ENCODE measurements at regions not wholly inside any gene's neighbourhood (a gene's known extent, or its start where the extent isn't known, plus 50 kb on each side); places are given as distances from the start of the nearest gene placed in this dataset.
"Not testable (repeated sequence)": the region's sequence is repeated elsewhere in the genome, so short reads cannot be mapped to it uniquely, and the experiment has no call there.

DNA sequence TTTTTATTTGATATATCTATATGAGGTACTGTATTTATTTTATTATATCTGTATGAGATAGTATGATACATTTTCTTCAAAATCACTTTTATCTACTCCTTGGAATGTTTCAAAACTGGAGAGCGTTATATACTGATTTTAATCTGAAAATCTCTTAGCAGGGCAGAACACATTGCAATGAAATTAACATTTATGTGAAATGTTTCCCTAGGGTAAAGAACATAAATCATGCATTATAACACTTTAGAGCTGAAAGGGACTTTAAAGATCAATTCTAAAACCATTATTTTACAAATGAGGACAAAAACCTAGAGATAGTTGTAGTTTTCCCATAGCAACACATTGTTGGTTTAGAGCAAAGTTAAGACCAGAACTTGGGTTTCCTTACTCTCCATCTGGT, 153.7 kb downstream of the ATOH1 start:
- peaks cover 13% of the 10 kb centered on the region for H3K9me3 Mint-ChIP-seq
- no peaks in the 10 kb centered on the region for H3K27me3 Mint-ChIP-seq
- no peaks in the 10 kb centered on the region for H3K36me3 Mint-ChIP-seq
- H3K4me1 Mint-ChIP-seq: no peaks in the 10 kb centered on the region
- no peak overlapping the region for H3K27ac Mint-ChIP-seq
- no peak overlapping the region for H3K4me3 Mint-ChIP-seq
- no peak for ATAC-seq

GRCh38 chr4:93983140-93983539, 154.6 kb downstream of the ATOH1 start:
- Mint-ChIP-seq H3K4me3 (no peak overlapping the region), H3K9me3 (peaks cover 18% of the 10 kb centered on the region), H3K36me3 (no peaks in the 10 kb centered on the region), H3K27ac (no peak overlapping the region), H3K27me3 (no peaks in the 10 kb centered on the region), H3K4me1 (no peaks in the 10 kb centered on the region)
- ATAC-seq: no peak

DNA sequence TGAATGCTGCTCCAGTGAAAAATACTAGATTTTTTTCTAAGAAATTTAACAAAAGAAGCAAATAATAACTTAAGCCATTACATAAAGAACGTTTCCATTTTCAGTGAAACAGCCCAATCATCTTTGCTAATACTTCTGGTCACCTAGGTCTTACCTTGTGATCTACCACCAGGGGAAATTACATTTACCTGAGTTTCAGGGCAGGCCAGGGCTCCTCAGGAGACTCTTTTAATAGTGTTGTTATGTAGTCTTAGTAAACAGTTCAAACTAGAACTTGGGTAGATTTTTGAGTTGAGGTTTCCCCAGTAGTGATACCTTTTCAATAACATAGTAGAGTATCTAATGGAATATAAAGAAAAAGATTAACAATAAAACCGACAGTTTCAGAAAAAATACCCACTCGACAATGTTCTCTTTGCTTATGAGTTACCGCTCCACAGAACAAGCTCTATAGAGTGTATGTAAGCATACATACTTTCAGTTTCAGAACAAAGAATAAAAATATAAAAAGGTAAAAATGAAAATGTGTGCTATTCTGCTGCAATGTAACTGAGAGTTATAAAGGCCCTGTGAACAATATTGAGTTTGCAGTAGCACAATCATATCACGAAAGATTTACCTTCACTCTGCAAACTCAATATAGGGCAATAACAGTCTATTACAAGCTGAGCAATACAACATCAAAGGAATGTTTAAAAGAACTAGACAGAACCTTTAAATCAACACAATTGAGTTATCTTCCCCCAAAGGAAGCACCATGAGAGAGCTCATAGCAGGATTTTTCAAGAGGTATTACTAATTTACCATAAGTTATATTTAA, 165.8 kb downstream of the ATOH1 start:
- no peak overlapping the region for H3K27ac Mint-ChIP-seq

GRCh38 chr4:93996895-93997294, 168.3 kb downstream of the ATOH1 start:
- Mint-ChIP-seq H3K4me3 (no peak overlapping the region), H3K27ac (no peak overlapping the region), H3K36me3 (no peaks in the 10 kb centered on the region), H3K4me1 (no peaks in the 10 kb centered on the region), H3K27me3 (no peaks in the 10 kb centered on the region), H3K9me3 (no peaks in the 10 kb centered on the region)
- no peak for ATAC-seq

More for the DNA sequence above, 165.8 kb downstream of the ATOH1 start:
- H3K9me3 Mint-ChIP-seq: no peaks in the 10 kb centered on the region
- no peaks in the 10 kb centered on the region for H3K4me1 Mint-ChIP-seq
- H3K4me3 Mint-ChIP-seq: no peak overlapping the region
- ATAC-seq: no peak
- no peaks in the 10 kb centered on the region for H3K36me3 Mint-ChIP-seq
- H3K27me3 Mint-ChIP-seq: no peaks in the 10 kb centered on the region

DNA sequence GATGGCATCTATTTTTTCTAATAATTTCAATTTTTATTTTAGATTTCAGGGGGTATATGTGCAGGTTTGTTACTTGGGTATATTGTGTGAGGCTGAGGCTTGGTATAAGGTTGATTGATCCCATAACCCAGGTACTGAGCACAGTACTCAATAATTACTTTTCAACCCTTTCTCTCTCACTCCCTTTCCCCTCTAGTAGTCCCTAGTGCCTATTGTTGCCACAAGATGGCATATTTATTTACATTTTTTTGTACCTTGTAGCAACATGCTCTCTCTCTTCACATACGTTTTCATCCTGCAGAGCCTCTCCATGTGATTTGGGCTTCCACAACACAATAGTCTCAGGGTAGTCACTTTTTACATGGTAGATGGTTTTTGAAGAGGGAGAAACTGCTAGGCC, 172.0 kb downstream of the ATOH1 start:
- no peak overlapping the region for H3K27ac Mint-ChIP-seq
- H3K4me1 Mint-ChIP-seq: no peaks in the 10 kb centered on the region
- no peaks in the 10 kb centered on the region for H3K36me3 Mint-ChIP-seq
- H3K9me3 Mint-ChIP-seq: no peaks in the 10 kb centered on the region
- no peak overlapping the region for H3K4me3 Mint-ChIP-seq
- ATAC-seq: no peak
- H3K27me3 Mint-ChIP-seq: no peaks in the 10 kb centered on the region

DNA sequence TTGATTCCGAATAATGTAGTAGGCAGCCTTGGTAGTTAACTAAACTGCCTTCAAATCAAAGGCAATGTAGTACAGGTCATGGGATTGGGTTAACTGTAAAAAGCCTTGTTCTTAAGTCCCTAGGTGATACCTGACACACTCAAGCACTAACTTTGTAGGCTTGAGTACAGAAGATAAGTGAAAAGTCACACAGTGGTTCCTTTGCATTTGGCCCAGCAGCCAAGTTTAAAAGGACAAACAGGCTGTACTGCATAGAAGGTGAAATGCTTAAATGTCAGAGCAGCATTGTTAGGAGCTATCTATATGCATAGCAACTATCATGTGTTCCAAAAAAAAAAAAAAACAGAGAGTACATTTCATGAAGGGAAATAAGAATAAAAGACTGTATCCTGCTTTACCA, 178.4 kb downstream of the ATOH1 start:
- no peaks in the 10 kb centered on the region for H3K27me3 Mint-ChIP-seq
- H3K4me1 Mint-ChIP-seq: no peaks in the 10 kb centered on the region
- no peak overlapping the region for H3K4me3 Mint-ChIP-seq
- H3K27ac Mint-ChIP-seq: no peak overlapping the region
- H3K36me3 Mint-ChIP-seq: no peaks in the 10 kb centered on the region
- H3K9me3 Mint-ChIP-seq: no peaks in the 10 kb centered on the region
- no peak for ATAC-seq

- peaks cover 5% of the 10 kb centered on the region for H3K9me3 Mint-ChIP-seq
- ATAC-seq: no peak
These were observed 182.6 kb downstream of the ATOH1 start for GRCh38 chr4:94011190-94011589.

DNA sequence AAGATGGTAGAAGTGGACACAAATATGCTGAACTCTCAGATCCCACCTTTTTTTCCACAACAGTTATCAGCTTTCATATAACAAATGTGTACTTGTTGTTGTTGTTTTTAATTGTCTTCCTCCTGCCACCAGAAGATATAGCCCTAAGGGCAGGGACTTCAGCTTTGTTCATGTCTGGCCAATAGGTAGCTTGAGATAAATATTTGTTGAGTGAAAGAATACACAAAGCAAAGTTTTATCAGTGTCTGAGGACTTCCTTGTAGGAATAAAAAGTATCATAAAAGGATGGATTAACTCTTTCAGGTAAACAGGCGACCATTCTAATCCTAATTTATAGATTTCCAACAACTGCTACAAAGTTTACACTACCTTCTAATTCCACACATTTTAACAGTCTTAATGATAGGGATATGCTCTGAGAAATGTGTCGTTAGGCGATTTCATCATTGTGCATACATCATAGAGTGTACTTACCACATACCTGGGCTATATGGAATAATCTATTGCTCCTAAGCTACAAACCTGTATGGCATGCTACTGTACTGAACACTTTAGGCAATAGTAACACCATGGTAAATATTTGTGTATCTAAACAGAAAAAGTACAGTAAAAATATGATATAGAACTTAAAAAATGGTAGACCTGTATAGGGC, 186.1 kb downstream of the ATOH1 start:
- ATAC-seq: no peak
- H3K4me1 Mint-ChIP-seq: no peaks in the 10 kb centered on the region
- no peak overlapping the region for H3K4me3 Mint-ChIP-seq
- no peak overlapping the region for H3K27ac Mint-ChIP-seq
- peaks cover 9% of the 10 kb centered on the region for H3K9me3 Mint-ChIP-seq
- H3K36me3 Mint-ChIP-seq: no peaks in the 10 kb centered on the region
- H3K27me3 Mint-ChIP-seq: no peaks in the 10 kb centered on the region

More at GRCh38 chr4:94011190-94011589, 182.6 kb downstream of the ATOH1 start:
- no peak overlapping the region for H3K27ac Mint-ChIP-seq
- no peaks in the 10 kb centered on the region for H3K27me3 Mint-ChIP-seq
- no peak overlapping the region for H3K4me3 Mint-ChIP-seq
- H3K36me3 Mint-ChIP-seq: no peaks in the 10 kb centered on the region
- no peaks in the 10 kb centered on the region for H3K4me1 Mint-ChIP-seq

GRCh38 chr4:94015956-94016355, 187.4 kb downstream of the ATOH1 start:
- H3K9me3 Mint-ChIP-seq: peaks cover 9% of the 10 kb centered on the region

GRCh38 chr4:94032754-94033153, 174.9 kb upstream of the SMARCAD1 start:
- H3K27me3 Mint-ChIP-seq: no peaks in the 10 kb centered on the region
- H3K4me3 Mint-ChIP-seq: no peak overlapping the region
- H3K27ac Mint-ChIP-seq: no peak overlapping the region
- no peaks in the 10 kb centered on the region for H3K4me1 Mint-ChIP-seq
- ATAC-seq: no peak
- no peaks in the 10 kb centered on the region for H3K36me3 Mint-ChIP-seq
- no peaks in the 10 kb centered on the region for H3K9me3 Mint-ChIP-seq

More at GRCh38 chr4:94015956-94016355, 187.4 kb downstream of the ATOH1 start:
- no peak overlapping the region for H3K27ac Mint-ChIP-seq
- no peak for ATAC-seq
- H3K27me3 Mint-ChIP-seq: no peaks in the 10 kb centered on the region
- H3K4me3 Mint-ChIP-seq: no peak overlapping the region
- H3K36me3 Mint-ChIP-seq: no peaks in the 10 kb centered on the region
- no peaks in the 10 kb centered on the region for H3K4me1 Mint-ChIP-seq

DNA sequence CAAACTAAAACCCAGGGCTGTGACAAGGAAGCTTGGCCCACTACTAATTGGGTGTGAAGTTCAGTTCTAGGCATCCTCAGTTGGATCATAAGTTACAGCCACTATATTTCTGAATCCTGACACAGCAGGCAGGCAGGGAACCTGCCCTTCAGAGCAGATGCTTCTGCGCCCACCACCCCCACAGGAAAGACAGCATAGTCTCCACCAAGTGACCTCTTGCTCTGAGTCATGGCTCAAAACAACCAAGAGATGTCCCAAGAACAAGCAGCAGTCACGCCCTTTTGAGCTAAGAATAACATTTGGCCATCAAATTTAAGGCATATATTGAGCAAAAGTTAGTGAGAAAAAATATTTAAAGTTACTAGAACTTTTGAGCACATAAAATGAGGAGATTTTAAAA, 170.7 kb upstream of the SMARCAD1 start:
- no peaks in the 10 kb centered on the region for H3K9me3 Mint-ChIP-seq
- H3K4me1 Mint-ChIP-seq: no peaks in the 10 kb centered on the region
- H3K4me3 Mint-ChIP-seq: no peak overlapping the region
- ATAC-seq: no peak
- H3K27ac Mint-ChIP-seq: no peak overlapping the region
- no peaks in the 10 kb centered on the region for H3K27me3 Mint-ChIP-seq
- no peaks in the 10 kb centered on the region for H3K36me3 Mint-ChIP-seq

- no peaks in the 10 kb centered on the region for H3K9me3 Mint-ChIP-seq
These were observed 169.5 kb upstream of the SMARCAD1 start for GRCh38 chr4:94038195-94038594.

DNA sequence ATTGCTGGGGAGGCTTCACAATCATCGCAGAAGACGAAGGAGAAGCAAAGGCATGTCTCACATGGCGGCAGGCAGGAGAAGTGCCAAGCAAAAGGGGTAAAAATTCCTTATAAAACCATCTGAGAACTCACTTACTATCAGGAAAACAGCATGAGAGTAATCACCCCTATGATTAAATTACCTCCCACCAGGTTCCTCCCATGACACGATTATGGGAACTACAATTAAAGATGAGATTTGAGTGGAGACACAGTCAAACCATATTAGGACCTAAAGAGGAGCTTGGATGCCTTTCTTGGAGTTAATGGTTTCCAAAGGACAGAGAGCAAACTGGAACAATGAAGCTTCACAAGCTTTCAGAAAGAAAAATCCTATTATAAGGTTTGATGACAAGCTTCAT, 168.4 kb upstream of the SMARCAD1 start:
- Mint-ChIP-seq H3K4me1 (no peaks in the 10 kb centered on the region), H3K9me3 (no peaks in the 10 kb centered on the region), H3K27ac (no peak overlapping the region), H3K27me3 (no peaks in the 10 kb centered on the region), H3K4me3 (no peak overlapping the region), H3K36me3 (no peaks in the 10 kb centered on the region)
- ATAC-seq: no peak

More at GRCh38 chr4:94038195-94038594, 169.5 kb upstream of the SMARCAD1 start:
- H3K36me3 Mint-ChIP-seq: no peaks in the 10 kb centered on the region
- ATAC-seq: no peak
- H3K4me1 Mint-ChIP-seq: no peaks in the 10 kb centered on the region
- H3K4me3 Mint-ChIP-seq: no peak overlapping the region
- no peaks in the 10 kb centered on the region for H3K27me3 Mint-ChIP-seq
- H3K27ac Mint-ChIP-seq: no peak overlapping the region

GRCh38 chr4:94044471-94044870, 163.2 kb upstream of the SMARCAD1 start:
- ATAC-seq, H3K27ac Mint-ChIP-seq, H3K4me3 Mint-ChIP-seq, H3K27me3 Mint-ChIP-seq, H3K36me3 Mint-ChIP-seq, H3K4me1 Mint-ChIP-seq: not testable (repeated sequence)
- peaks cover 12% of the 10 kb centered on the region for H3K9me3 Mint-ChIP-seq

DNA sequence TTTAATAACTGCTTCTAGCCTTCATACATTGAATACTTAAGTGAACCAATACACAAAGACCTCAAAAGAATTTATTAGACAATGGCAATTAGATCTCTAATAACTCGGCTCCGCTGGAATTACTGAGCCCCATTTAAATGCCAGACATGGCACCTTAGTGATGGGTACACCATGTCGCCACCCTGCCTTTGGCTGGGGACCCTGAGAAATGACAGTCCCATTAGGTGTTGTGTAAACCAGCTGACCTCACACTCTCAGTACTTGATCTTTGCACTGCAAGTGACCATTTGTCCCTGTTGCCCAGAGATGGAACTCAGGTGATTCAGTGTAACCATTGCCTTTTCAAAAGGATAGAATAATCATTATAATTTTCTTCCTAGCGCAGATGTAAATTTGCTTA, 144.6 kb upstream of the SMARCAD1 start:
- ATAC-seq: no peak
- Mint-ChIP-seq H3K9me3 (peaks cover 5% of the 10 kb centered on the region), H3K27ac (no peak overlapping the region), H3K27me3 (no peaks in the 10 kb centered on the region), H3K36me3 (no peaks in the 10 kb centered on the region), H3K4me1 (no peaks in the 10 kb centered on the region), H3K4me3 (no peak overlapping the region)

All from stimulated activated memory B cell treated with anti-CD40 and anti-IgM and Interleukin-4, amounts not matched to agents 10 μg/mL and 1 μg/mL and 100 μg/mL, for 72 hours (primary cell).